RWPE2 (cell line): ENCODE measurements at regions not wholly inside any gene's neighbourhood (a gene's known extent, or its start where the extent isn't known, plus 50 kb on each side); places are given as distances from the start of the nearest gene placed in this dataset.

Experiments
- ATAC-seq: fragments of 200-7000 bp; cut with Tn5 transposase; 3 replicates; pipeline ENCODE4 v1.9.1; 2021; ENCODE audit warnings: low read depth
- DNase-seq: peaks from one replicate; pipeline ENCODE4 v3.0.0-alpha.2; 2020; ENCODE audit warnings: low spot score
- H3K27ac ChIP-seq: fragments of 450-650 bp; 2 replicates; pipeline ENCODE4 v1.5.1; 2017; ENCODE audit warnings: mild to moderate bottlenecking; ENCODE audit not compliant: poor library complexity, severe bottlenecking
- H3K27me3 ChIP-seq: fragments of 250-450 bp; sonication (Bioruptor Pico); 2 replicates; pipeline ENCODE4 v1.5.1; 2021; ENCODE audit warnings: mild to moderate bottlenecking, moderate library complexity; ENCODE audit not compliant: insufficient read depth, poor library complexity, severe bottlenecking
- H3K36me3 ChIP-seq: fragments of 250-450 bp; sonication (Bioruptor Pico); 2 replicates; pipeline ENCODE4 v1.5.1; 2020; ENCODE audit warnings: low read depth, mild to moderate bottlenecking, moderate library complexity
- H3K4me1 ChIP-seq: fragments of 250-450 bp; sonication (Bioruptor Pico); 2 replicates; pipeline ENCODE4 v1.5.1; 2021; ENCODE audit warnings: mild to moderate bottlenecking, moderate library complexity; ENCODE audit not compliant: insufficient read depth, poor library complexity, severe bottlenecking
- H3K4me3 ChIP-seq: fragments of 250-450 bp; sonication (Bioruptor Pico); 2 replicates; pipeline ENCODE4 v1.5.1; 2021; ENCODE audit warnings: mild to moderate bottlenecking, moderate library complexity; ENCODE audit not compliant: severe bottlenecking
- H3K9me3 ChIP-seq: fragments of 250-450 bp; sonication (Bioruptor Pico); 2 replicates; pipeline ENCODE4 v1.5.1; 2021; ENCODE audit warnings: mild to moderate bottlenecking, moderate library complexity; ENCODE audit not compliant: severe bottlenecking
- TF ChIP-seq, protein P1 (sequence below): fragments of 450-650 bp; IDR thresholded peaks from one replicate; pipeline ENCODE4 v1.5.1; 2017; ENCODE audit warnings: mild to moderate bottlenecking, moderate library complexity; ENCODE audit not compliant: poor library complexity, severe bottlenecking

DNA sequence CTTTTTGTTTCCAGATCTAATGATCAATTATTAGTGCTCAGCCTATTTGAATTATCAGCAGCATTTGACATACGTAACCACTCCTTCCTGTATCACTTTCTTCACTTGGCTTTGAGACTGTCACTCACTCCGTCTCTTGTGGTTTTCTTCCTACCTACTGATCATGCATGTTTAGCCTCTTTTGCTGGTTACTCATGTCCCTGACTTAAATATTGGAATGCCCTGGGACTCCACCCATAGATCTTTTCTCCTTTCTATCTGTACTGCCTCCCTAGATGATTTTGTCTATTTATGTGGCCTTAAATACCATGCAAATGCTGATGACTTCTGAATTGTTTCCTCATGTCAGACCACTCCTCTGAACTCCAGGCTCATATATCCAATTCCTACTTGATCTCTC, 57.7 kb upstream of the PDE4B start:
- DNase-seq (no peak), ATAC-seq (no peak)
- Histone ChIP-seq H3K36me3 (no peaks in the 10 kb centered on the region), H3K4me1 (no peaks in the 10 kb centered on the region), H3K9me3 (no peaks in the 10 kb centered on the region), H3K4me3 (no peak overlapping the region), H3K27me3 (no peaks in the 10 kb centered on the region), H3K27ac (no peak overlapping the region)
- TF ChIP-seq, protein P1, sequence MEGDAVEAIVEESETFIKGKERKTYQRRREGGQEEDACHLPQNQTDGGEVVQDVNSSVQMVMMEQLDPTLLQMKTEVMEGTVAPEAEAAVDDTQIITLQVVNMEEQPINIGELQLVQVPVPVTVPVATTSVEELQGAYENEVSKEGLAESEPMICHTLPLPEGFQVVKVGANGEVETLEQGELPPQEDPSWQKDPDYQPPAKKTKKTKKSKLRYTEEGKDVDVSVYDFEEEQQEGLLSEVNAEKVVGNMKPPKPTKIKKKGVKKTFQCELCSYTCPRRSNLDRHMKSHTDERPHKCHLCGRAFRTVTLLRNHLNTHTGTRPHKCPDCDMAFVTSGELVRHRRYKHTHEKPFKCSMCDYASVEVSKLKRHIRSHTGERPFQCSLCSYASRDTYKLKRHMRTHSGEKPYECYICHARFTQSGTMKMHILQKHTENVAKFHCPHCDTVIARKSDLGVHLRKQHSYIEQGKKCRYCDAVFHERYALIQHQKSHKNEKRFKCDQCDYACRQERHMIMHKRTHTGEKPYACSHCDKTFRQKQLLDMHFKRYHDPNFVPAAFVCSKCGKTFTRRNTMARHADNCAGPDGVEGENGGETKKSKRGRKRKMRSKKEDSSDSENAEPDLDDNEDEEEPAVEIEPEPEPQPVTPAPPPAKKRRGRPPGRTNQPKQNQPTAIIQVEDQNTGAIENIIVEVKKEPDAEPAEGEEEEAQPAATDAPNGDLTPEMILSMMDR = no peak

DNA sequence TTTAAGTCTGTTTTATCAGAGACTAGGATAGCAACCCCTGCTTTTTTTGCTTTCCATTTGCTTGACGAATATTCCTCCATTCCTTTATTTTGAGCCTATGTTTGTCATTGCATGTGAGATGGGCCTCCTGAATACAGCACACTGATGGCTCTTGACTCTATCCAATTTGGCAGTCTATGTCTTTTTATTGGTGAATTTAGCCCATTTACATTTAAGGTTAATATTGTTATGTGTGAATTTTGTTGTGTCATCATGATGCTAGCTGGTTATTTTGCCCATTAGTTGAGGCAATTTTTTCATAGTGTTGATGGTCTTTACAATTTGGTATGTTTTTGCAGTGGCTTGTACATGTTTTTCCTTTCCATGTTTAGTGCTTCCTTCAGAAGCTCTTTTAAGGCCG, 50.7 kb upstream of the PDE4B start:
- H3K9me3 ChIP-seq = no peaks in the 10 kb centered on the region
- no peak overlapping the region for H3K4me3 ChIP-seq
- no peak for ATAC-seq
- no peak for DNase-seq
- H3K36me3 ChIP-seq = no peaks in the 10 kb centered on the region
- H3K4me1 ChIP-seq = no peaks in the 10 kb centered on the region
- no peaks in the 10 kb centered on the region for H3K27me3 ChIP-seq
- TF ChIP-seq, protein P1 = no peak
- H3K27ac ChIP-seq = no peak overlapping the region
